Upper lobe of left lung (tissue), 4 donors: ENCODE measurements at regions not wholly inside any gene's neighbourhood (a gene's known extent, or its start where the extent isn't known, plus 50 kb on each side); places are given as distances from the start of the nearest gene placed in this dataset.

Experiments used
- CTCF ChIP-seq, 6 experiments: fragments of 450-650 bp in 4 of 6; fragments of 200-600 bp in 2 of 6; sonication (generic) in 2 of 6; IDR thresholded peaks; one replicate each; pipeline ENCODE4 v1.5.1; 2016 to 2019; ENCODE audit warnings: antibody characterized with exemption in 6 of 6
- EP300 ChIP-seq, 4 donors: sonication (generic); formaldehyde crosslinking; IDR thresholded peaks; one replicate each; pipeline ENCODE4 v1.5.1; 2017; ENCODE audit warnings: antibody characterized with exemption in 4 of 4, control low read depth in 2 of 4
- POLR2A ChIP-seq, 4 donors: fragments of 450-650 bp; IDR thresholded peaks; one replicate each; pipeline ENCODE4 v1.5.1; 2016 to 2017; ENCODE audit warnings: antibody characterized with exemption in 4 of 4, mild to moderate bottlenecking in 2 of 4
- POLR2AphosphoS5 ChIP-seq, 2 donors: sonication (generic); formaldehyde crosslinking; IDR thresholded peaks; one replicate each; pipeline ENCODE4 v1.5.1; 2017; ENCODE audit warnings: antibody characterized with exemption in 2 of 2

GRCh38 chr4:123346330-123346940 is 50.2 kb upstream of the SPRY1 start:
- no peak for TF ChIP-seq CTCF (IDR thresholded peaks at IDR 0.05)
- TF ChIP-seq POLR2A (IDR thresholded peaks at IDR 0.05): no peak
- no peak for TF ChIP-seq EP300 (IDR thresholded peaks at IDR 0.05)
- no peak for TF ChIP-seq POLR2AphosphoS5 (IDR thresholded peaks at IDR 0.05)
